HG02884 (cell line): ENCODE measurements at regions not wholly inside any gene's neighbourhood (a gene's known extent, or its start where the extent isn't known, plus 50 kb on each side); places are given as distances from the start of the nearest gene placed in this dataset.

ENCODE experiments used
- ATAC-seq: cut with Tn5 transposase; IDR thresholded peaks from one replicate; pipeline ENCODE4 v1.9.1; 2021; ENCODE audit warnings: mild to moderate bottlenecking, moderate library complexity; ENCODE audit not compliant: unreplicated experiment

GRCh38 chr1:219438386-219438785 lies 174.5 kb downstream of the ZC3H11B start:
- ATAC-seq: no peak

GRCh38 chr1:219434923-219435297 lies 178.0 kb downstream of the ZC3H11B start:
- no peak for ATAC-seq

GRCh38 chr1:219434285-219434922 lies 178.5 kb downstream of the ZC3H11B start:
- no peak for ATAC-seq

- no peak for ATAC-seq
Measured at GRCh38 chr1:219433496-219434131, 179.3 kb downstream of the ZC3H11B start.

GRCh38 chr1:219433001-219433400 lies 179.9 kb downstream of the ZC3H11B start:
- no peak for ATAC-seq

GRCh38 chr1:219432191-219432606 lies 180.7 kb downstream of the ZC3H11B start:
- no peak for ATAC-seq

- ATAC-seq: no peak
Measured at GRCh38 chr1:219430419-219430818, 182.5 kb downstream of the ZC3H11B start.

GRCh38 chr1:219428651-219429050 lies 184.3 kb downstream of the ZC3H11B start:
- no peak for ATAC-seq

GRCh38 chr1:219427989-219428388 lies 184.9 kb downstream of the ZC3H11B start:
- no peak for ATAC-seq

GRCh38 chr1:219427403-219427802 lies 185.5 kb downstream of the ZC3H11B start:
- peak; percentile 79 for ATAC-seq

- ATAC-seq: peak; percentile 47
Measured at GRCh38 chr1:219422811-219423598, 189.9 kb downstream of the ZC3H11B start.

GRCh38 chr1:219420913-219421312 lies 192.0 kb downstream of the ZC3H11B start:
- ATAC-seq: no peak

GRCh38 chr1:219419860-219420259 lies 193.0 kb downstream of the ZC3H11B start:
- no peak for ATAC-seq

- no peak for ATAC-seq
Measured at GRCh38 chr1:219419065-219419464, 193.8 kb downstream of the ZC3H11B start.

- no peak for ATAC-seq
Measured at GRCh38 chr1:219417610-219418009, 195.3 kb downstream of the ZC3H11B start.

GRCh38 chr1:219416598-219417238 lies 196.2 kb downstream of the ZC3H11B start:
- peak; percentile 77 for ATAC-seq

GRCh38 chr1:219415915-219416314 lies 197.0 kb downstream of the ZC3H11B start:
- no peak for ATAC-seq

GRCh38 chr1:219415433-219415832 lies 197.5 kb downstream of the ZC3H11B start:
- ATAC-seq: no peak

GRCh38 chr1:219414250-219414649 lies 198.7 kb downstream of the ZC3H11B start:
- no peak for ATAC-seq

GRCh38 chr1:219413536-219413935 lies 199.4 kb downstream of the ZC3H11B start:
- ATAC-seq: no peak

- ATAC-seq: no peak
Measured at GRCh38 chr1:219412772-219413171, 200.1 kb downstream of the ZC3H11B start.
